H1 (cell line): ENCODE measurements at regions not wholly inside any gene's neighbourhood (a gene's known extent, or its start where the extent isn't known, plus 50 kb on each side); places are given as distances from the start of the nearest gene placed in this dataset.

ENCODE experiments used
- CTCF ChIA-PET: fragments of 300-600 bp; sonication (Branson Sonifier 250); formaldehyde crosslinking; loops from one replicate; lab custom pipeline; 2021; ENCODE audit not compliant: partially characterized antibody; lab: Charles Lee
- POLR2A ChIA-PET: fragments of 300-600 bp; sonication (Branson Sonifier 250); formaldehyde crosslinking; loops from one replicate; lab custom pipeline; 2021; ENCODE audit warnings: inconsistent platforms; ENCODE audit not compliant: partially characterized antibody; lab: Charles Lee
- DNase-seq, 2 experiments: peaks; one replicate each; pipeline versions ENCODE4 v3.0.0 to v3.0.0-alpha.2; 2010 to 2022; ENCODE audit warnings: low spot score in 2 of 2, low read depth in 1 of 2, mixed read lengths in 1 of 2
- FAIRE-seq: peaks from 2 replicates; lab custom pipeline; 2011; peaks lifted over from hg19 to GRCh38; lab: Jason Lieb, UNC
- H2AFZ ChIP-seq: 2 replicates; pipeline ENCODE4 v1.8.1; 2012; ENCODE audit warnings: low read length, inconsistent platforms
- H2AK5ac ChIP-seq: 2 replicates; pipeline ENCODE4 v1.6.1; 2013; ENCODE audit warnings: low read depth, low read length
- H2BK120ac ChIP-seq: replicated peaks from 2 replicates; pipeline ENCODE3; 2013; ENCODE audit warnings: low read depth, low read length, inconsistent platforms
- H2BK12ac ChIP-seq: 2 replicates; pipeline ENCODE4 v1.6.1; 2013; ENCODE audit warnings: low read depth, low read length
- H2BK15ac ChIP-seq: 2 replicates; pipeline ENCODE4 v1.6.1; 2013; ENCODE audit warnings: low read length
- H2BK20ac ChIP-seq: 2 replicates; pipeline ENCODE4 v1.6.1; 2013; ENCODE audit warnings: low read length
- H2BK5ac ChIP-seq: 2 replicates; pipeline ENCODE4 v1.6.1; 2013; ENCODE audit warnings: low read depth, low read length
- H3K14ac ChIP-seq: 2 replicates; pipeline ENCODE4 v1.6.1; 2013; ENCODE audit warnings: inconsistent platforms; ENCODE audit not compliant: insufficient read length
- H3K18ac ChIP-seq: 2 replicates; pipeline ENCODE4 v1.6.1; 2013; ENCODE audit warnings: low read length; ENCODE audit errors: extremely low read depth
- H3K23ac ChIP-seq: 2 replicates; pipeline ENCODE4 v1.6.1; 2013; ENCODE audit warnings: inconsistent platforms; ENCODE audit not compliant: insufficient read length
- H3K23me2 ChIP-seq: 2 replicates; pipeline ENCODE4 v1.6.1; 2013; ENCODE audit warnings: low read depth, low read length
- H3K27ac ChIP-seq: 2 replicates; pipeline ENCODE4 v1.6.1; 2011; ENCODE audit warnings: low read depth, low read length, inconsistent platforms
- H3K27me3 ChIP-seq, 4 experiments: replicated peaks in 1 of 4; 1 replicate in 1 of 4; 2 replicates in 3 of 4; pipeline versions ENCODE4 v1.6.1 to v1.8.1; 2011 to 2013; ENCODE audit warnings: low read length in 3 of 4, mild to moderate bottlenecking in 3 of 4, inconsistent platforms in 2 of 4, mixed read lengths in 2 of 4, moderate library complexity in 1 of 4; ENCODE audit not compliant: control insufficient read depth in 3 of 4, insufficient read depth in 3 of 4; ENCODE audit errors: extremely low read depth in 1 of 4
- H3K36me3 ChIP-seq, 4 experiments: 2 replicates each; pipeline versions ENCODE4 v1.6.1 to v1.8.1; 2011 to 2013; ENCODE audit warnings: mild to moderate bottlenecking in 4 of 4, low read length in 3 of 4, moderate library complexity in 2 of 4, control low read depth in 1 of 4, inconsistent platforms in 1 of 4; ENCODE audit not compliant: insufficient read depth in 4 of 4, control insufficient read depth in 2 of 4
- H3K4ac ChIP-seq: replicated peaks from 2 replicates; pipeline ENCODE3; 2013; ENCODE audit warnings: low read length, low read depth, mixed read lengths, inconsistent platforms; ENCODE audit not compliant: insufficient read length
- H3K4me1 ChIP-seq, 4 experiments: replicated peaks in 1 of 4; 1 replicate in 1 of 4; 2 replicates in 3 of 4; pipeline versions ENCODE4 v1.6.1 to v1.8.1; 2011 to 2013; ENCODE audit warnings: low read length in 3 of 4, inconsistent platforms in 2 of 4, mixed read lengths in 1 of 4; ENCODE audit not compliant: insufficient read depth in 4 of 4, control insufficient read depth in 3 of 4
- H3K4me2 ChIP-seq, 2 experiments: 2 replicates each; pipeline versions ENCODE4 v1.6.1 to v1.8.1; 2011 to 2013; ENCODE audit warnings: low read depth in 2 of 2, low read length in 2 of 2, control low read depth in 1 of 2, inconsistent platforms in 1 of 2, mild to moderate bottlenecking in 1 of 2; ENCODE audit not compliant: insufficient read depth in 1 of 2
- H3K4me3 ChIP-seq, 4 experiments: fragments of 200-600, 300-600 bp in 1 of 4; sonication (generic), shearing (Covaris generic), sonication (Bioruptor Twin) in 1 of 4; 2 replicates each; pipeline versions ENCODE4 v1.5.1 to v1.8.1; 2011 to 2016; ENCODE audit warnings: low read length in 4 of 4, low read depth in 3 of 4, control low read depth in 2 of 4, inconsistent platforms in 2 of 4, mild to moderate bottlenecking in 2 of 4, mixed read lengths in 1 of 4, moderate library complexity in 1 of 4; ENCODE audit not compliant: insufficient read depth in 2 of 4; ENCODE audit errors: extremely low read depth in 1 of 4
- H3K56ac ChIP-seq: replicated peaks from 2 replicates; pipeline ENCODE3; 2013; ENCODE audit warnings: low read depth, mild to moderate bottlenecking, mixed read lengths, low read length, inconsistent platforms; ENCODE audit not compliant: insufficient read length
- H3K79me1 ChIP-seq: 2 replicates; pipeline ENCODE4 v1.6.1; 2013; ENCODE audit warnings: low read depth, low read length, control low read depth
- H3K79me2 ChIP-seq, 2 experiments: 2 replicates each; pipeline versions ENCODE4 v1.6.1 to v1.8.1; 2012 to 2013; ENCODE audit warnings: low read length in 2 of 2, mild to moderate bottlenecking in 2 of 2, inconsistent platforms in 1 of 2; ENCODE audit not compliant: insufficient read depth in 2 of 2, control insufficient read depth in 1 of 2
- H3K9ac ChIP-seq, 4 experiments: replicated peaks in 1 of 4; 1 replicate in 1 of 4; 2 replicates in 3 of 4; pipeline versions ENCODE4 v1.6.1 to v1.8.1; 2011 to 2013; ENCODE audit warnings: low read depth in 3 of 4, low read length in 3 of 4, control low read depth in 2 of 4, mild to moderate bottlenecking in 2 of 4, moderate library complexity in 2 of 4, inconsistent platforms in 1 of 4; ENCODE audit errors: extremely low read depth in 1 of 4
- H3K9me3 ChIP-seq, 2 experiments: 2 replicates each; pipeline versions ENCODE4 v1.6.1 to v1.8.1; 2012 to 2013; ENCODE audit warnings: mild to moderate bottlenecking in 2 of 2, moderate library complexity in 2 of 2, control low read depth in 1 of 2, inconsistent platforms in 1 of 2, low read depth in 1 of 2, low read length in 1 of 2, mixed read lengths in 1 of 2; ENCODE audit not compliant: insufficient read depth in 2 of 2
- H4K20me1 ChIP-seq, 2 experiments: replicated peaks in 1 of 2; 2 replicates each; pipeline versions ENCODE3 to v1.8.1; 2011 to 2013; ENCODE audit warnings: inconsistent platforms in 2 of 2, low read length in 2 of 2, mild to moderate bottlenecking in 1 of 2; ENCODE audit not compliant: insufficient read depth in 2 of 2, control insufficient read depth in 1 of 2
- H4K5ac ChIP-seq: 2 replicates; pipeline ENCODE4 v1.6.1; 2013; ENCODE audit warnings: low read length, low read depth, mixed read lengths, inconsistent platforms; ENCODE audit not compliant: insufficient read length
- H4K8ac ChIP-seq: 2 replicates; pipeline ENCODE4 v1.8.0; 2013; ENCODE audit warnings: mild to moderate bottlenecking, moderate library complexity, low read length, inconsistent platforms; ENCODE audit not compliant: insufficient read depth; ENCODE audit errors: extremely low read depth
- H4K91ac ChIP-seq: replicated peaks from 2 replicates; pipeline ENCODE3; 2013; ENCODE audit warnings: low read length, mixed read lengths, inconsistent platforms; ENCODE audit not compliant: insufficient read length
- ATF3 ChIP-seq: IDR thresholded peaks from 2 replicates; pipeline ENCODE4 v1.6.1; 2011; ENCODE audit warnings: low read depth, mild to moderate bottlenecking, low read length; ENCODE audit not compliant: insufficient read depth
- MAFK ChIP-seq: IDR thresholded peaks from 2 replicates; pipeline ENCODE4 v1.6.1; 2012; ENCODE audit warnings: low read depth, mild to moderate bottlenecking, improper control_type of control experiment, low read length
- SIN3A ChIP-seq, 2 experiments: IDR thresholded peaks in 1 of 2; conservative IDR thresholded peaks in 1 of 2; 2 replicates each; pipeline ENCODE4 v1.6.1; 2011 to 2012; ENCODE audit warnings: low read length in 2 of 2, improper control_type of control experiment in 1 of 2, low read depth in 1 of 2, mild to moderate bottlenecking in 1 of 2
- WGBS, 2 experiments: shearing (Covaris generic) in 1 of 2; methylation state at CpG; one replicate each; pipeline versions ENCODE4 v1.1.6 to v1.1.7; 2013 to 2015; ENCODE audit warnings: low lambda C conversion rate in 2 of 2, mixed read lengths in 2 of 2, inconsistent platforms in 1 of 2, low coverage in 1 of 2, missing lambda C conversion rate in 1 of 2; ENCODE audit not compliant: insufficient replicate concordance in 2 of 2, insufficient coverage in 1 of 2, insufficient read length in 1 of 2; ENCODE audit errors: extremely low coverage in 1 of 2, missing lambda C conversion rate in 1 of 2; 5-methylcytosine and 5-hydroxymethylcytosine counted together

- H2BK12ac ChIP-seq = no peak overlapping the region
- CTCF ChIA-PET = interaction anchor here (0.7 to 2.1 kb wide), 2 partner anchors 18 to 332 kb away, joined by 3 to 6 read pairs; no protein-coding TSS in a partner anchor
- TF ChIP-seq MAFK (no peak), ATF3 (no peak), SIN3A (conservative IDR thresholded peaks at IDR 0.05 in 1 of 2, IDR thresholded peaks at IDR 0.05 in 1 of 2; ENCODE audit: low read depth in 1 of 2, low read length in 2 of 2) (no peak)
- H3K14ac ChIP-seq = no peak overlapping the region
- POLR2A ChIA-PET = interaction anchor here (0.6 kb wide), 1 partner anchor 11 kb away, joined by 3 read pairs; no protein-coding TSS in a partner anchor
- no peak overlapping the region for H3K18ac ChIP-seq
- no peaks in the 10 kb centered on the region for H3K9me3 ChIP-seq
- no peak overlapping the region for H2AFZ ChIP-seq
- no peak overlapping the region for H3K4ac ChIP-seq
- no peak overlapping the region for H3K56ac ChIP-seq
- no peak overlapping the region for H4K91ac ChIP-seq
- H3K27ac ChIP-seq = no peak overlapping the region
- H2AK5ac ChIP-seq = no peak overlapping the region
- FAIRE-seq = no peak
- H4K5ac ChIP-seq = no peak overlapping the region
- no peak overlapping the region for H2BK15ac ChIP-seq
- no peaks in the 10 kb centered on the region for H3K79me1 ChIP-seq
- H3K4me3 ChIP-seq = no peak overlapping the region
- no peak overlapping the region for H2BK5ac ChIP-seq
- H4K20me1 ChIP-seq = no peaks in the 10 kb centered on the region
- H3K36me3 ChIP-seq = no peaks in the 10 kb centered on the region; a peak in 1 of 8 replicates
- H3K23ac ChIP-seq = no peak overlapping the region
- H2BK20ac ChIP-seq = no peak overlapping the region
- no peak overlapping the region for H3K4me2 ChIP-seq
- no peak for DNase-seq
- H3K79me2 ChIP-seq = no peaks in the 10 kb centered on the region
- 90% methylated on average over 6 of the region's 6 CpGs; no CpG with 5 or more reads in 1 of the 2 experiments for WGBS, 2 experiments
- no peak overlapping the region for H3K9ac ChIP-seq
- no peaks in the 10 kb centered on the region for H3K4me1 ChIP-seq
- no peaks in the 10 kb centered on the region for H3K27me3 ChIP-seq
- H2BK120ac ChIP-seq = no peak overlapping the region
- H3K23me2 ChIP-seq = no peaks in the 10 kb centered on the region
- no peak overlapping the region for H4K8ac ChIP-seq
These were observed 474.4 kb downstream of the RASEF start for GRCh38 chr9:82588301-82589180.
